OCI-M2 (cell line): ENCODE measurements at regions not wholly inside any gene's neighbourhood (a gene's known extent, or its start where the extent isn't known, plus 50 kb on each side); places are given as distances from the start of the nearest gene placed in this dataset.

Experiments used
- DNase-seq: peaks from one replicate; lab custom pipeline; 2025; ENCODE audit not compliant: unreplicated experiment; lab: John Stamatoyannopoulos, UW

GRCh38 chr6:113645986-113646385 lies 211.2 kb upstream of the MARCKS start:
- DNase-seq: no peak

- DNase-seq: no peak
Measured at GRCh38 chr6:113646701-113647100, 210.4 kb upstream of the MARCKS start.

- DNase-seq: no peak
Measured at GRCh38 chr6:113647143-113647889, 209.8 kb upstream of the MARCKS start.

GRCh38 chr6:113648698-113649097 lies 208.4 kb upstream of the MARCKS start:
- DNase-seq: no peak

- no peak for DNase-seq
Measured at GRCh38 chr6:113649276-113649675, 207.9 kb upstream of the MARCKS start.

GRCh38 chr6:113649880-113650609 lies 207.1 kb upstream of the MARCKS start:
- DNase-seq: no peak

GRCh38 chr6:113650610-113650979 lies 206.6 kb upstream of the MARCKS start:
- no peak for DNase-seq

GRCh38 chr6:113651120-113651519 lies 206.0 kb upstream of the MARCKS start:
- DNase-seq: no peak

GRCh38 chr6:113651920-113652319 lies 205.2 kb upstream of the MARCKS start:
- DNase-seq: no peak

GRCh38 chr6:113653275-113653674 lies 203.9 kb upstream of the MARCKS start:
- no peak for DNase-seq

- DNase-seq: no peak
Measured at GRCh38 chr6:113654396-113654795, 202.7 kb upstream of the MARCKS start.

GRCh38 chr6:113655761-113656160 lies 201.4 kb upstream of the MARCKS start:
- no peak for DNase-seq

GRCh38 chr6:113659762-113660404 lies 197.3 kb upstream of the MARCKS start:
- no peak for DNase-seq

- no peak for DNase-seq
Measured at GRCh38 chr6:113660819-113661218, 196.3 kb upstream of the MARCKS start.

- DNase-seq: no peak
Measured at GRCh38 chr6:113662093-113662665, 195.0 kb upstream of the MARCKS start.

GRCh38 chr6:113662688-113663333 lies 194.3 kb upstream of the MARCKS start:
- DNase-seq: no peak

GRCh38 chr6:113664909-113665308 lies 192.2 kb upstream of the MARCKS start:
- no peak for DNase-seq

- DNase-seq: no peak
Measured at GRCh38 chr6:113668641-113669408, 188.3 kb upstream of the MARCKS start.

GRCh38 chr6:113669606-113670005 lies 187.5 kb upstream of the MARCKS start:
- no peak for DNase-seq

- DNase-seq: no peak
Measured at GRCh38 chr6:113671421-113671820, 185.7 kb upstream of the MARCKS start.
